HG02870 (cell line): ENCODE measurements at regions not wholly inside any gene's neighbourhood (a gene's known extent, or its start where the extent isn't known, plus 50 kb on each side); places are given as distances from the start of the nearest gene placed in this dataset.

ENCODE experiments used
- ATAC-seq: cut with Tn5 transposase; IDR thresholded peaks from one replicate; pipeline ENCODE4 v1.9.1; 2021; ENCODE audit warnings: mild to moderate bottlenecking, moderate library complexity; ENCODE audit not compliant: unreplicated experiment

GRCh38 chrX:43005561-43005960 is 227.6 kb upstream of the PPP1R2C start:
- ATAC-seq: no peak

- ATAC-seq: no peak
Measured at GRCh38 chrX:43008356-43008755, 230.4 kb upstream of the PPP1R2C start.

- ATAC-seq: no peak
Measured at GRCh38 chrX:43016021-43016420, 238.1 kb upstream of the PPP1R2C start.

- ATAC-seq: no peak
Measured at GRCh38 chrX:43018031-43018430, 240.1 kb upstream of the PPP1R2C start.

- no peak for ATAC-seq
Measured at GRCh38 chrX:43019021-43019420, 241.1 kb upstream of the PPP1R2C start.

- no peak for ATAC-seq
Measured at GRCh38 chrX:43025806-43026315, 247.9 kb upstream of the PPP1R2C start.

GRCh38 chrX:43064096-43064495 is 286.1 kb upstream of the PPP1R2C start:
- ATAC-seq: no peak

GRCh38 chrX:43065978-43066377 is 288.0 kb upstream of the PPP1R2C start:
- ATAC-seq: no peak

- no peak for ATAC-seq
Measured at GRCh38 chrX:43068639-43069038, 290.7 kb upstream of the PPP1R2C start.

- ATAC-seq: no peak
Measured at GRCh38 chrX:43083016-43083415, 305.1 kb upstream of the PPP1R2C start.

- no peak for ATAC-seq
Measured at GRCh38 chrX:43087830-43088229, 309.9 kb upstream of the PPP1R2C start.

GRCh38 chrX:43096830-43097229 is 318.9 kb upstream of the PPP1R2C start:
- ATAC-seq: no peak

GRCh38 chrX:43106009-43106408 is 328.0 kb upstream of the PPP1R2C start:
- no peak for ATAC-seq

GRCh38 chrX:43108828-43109227 is 330.9 kb upstream of the PPP1R2C start:
- no peak for ATAC-seq

- ATAC-seq: no peak
Measured at GRCh38 chrX:43121637-43122036, 343.7 kb upstream of the PPP1R2C start.

- ATAC-seq: no peak
Measured at GRCh38 chrX:43139645-43140044, 361.7 kb upstream of the PPP1R2C start.

GRCh38 chrX:43140582-43140981 is 362.6 kb upstream of the PPP1R2C start:
- ATAC-seq: no peak

- no peak for ATAC-seq
Measured at GRCh38 chrX:43141885-43142284, 363.9 kb upstream of the PPP1R2C start.

- ATAC-seq: no peak
Measured at GRCh38 chrX:43148305-43148704, 370.3 kb upstream of the PPP1R2C start.

- ATAC-seq: no peak
Measured at GRCh38 chrX:43165343-43165920, 387.5 kb upstream of the PPP1R2C start.

GRCh38 chrX:43166874-43167273 is 388.9 kb upstream of the PPP1R2C start:
- ATAC-seq: no peak

- ATAC-seq: no peak
Measured at GRCh38 chrX:43175434-43175833, 397.5 kb upstream of the PPP1R2C start.

- no peak for ATAC-seq
Measured at GRCh38 chrX:43176686-43177085, 398.7 kb upstream of the PPP1R2C start.
